ENCODE measurements at regions not wholly inside any gene's neighbourhood (a gene's known extent, or its start where the extent isn't known, plus 50 kb on each side); places are given as distances from the start of the nearest gene placed in this dataset.
"Not testable (repeated sequence)": the region's sequence is repeated elsewhere in the genome, so short reads cannot be mapped to it uniquely, and the experiment has no call there.

GRCh38 chr1:95742591-95743089, 508.6 kb downstream of the RWDD3 start:
- in situ Hi-C loops (cut with HindIII; ENCODE audit: low sequenced_read_pairs) = no loop called here

GRCh38 chr1:95744731-95745130, 510.7 kb downstream of the RWDD3 start:
- in situ Hi-C loops (cut with HindIII; ENCODE audit: low sequenced_read_pairs) = no loop called here

- in situ Hi-C loops (cut with HindIII; ENCODE audit: low sequenced_read_pairs) = no loop called here
These were observed 518.7 kb downstream of the RWDD3 start for GRCh38 chr1:95752515-95753381.

GRCh38 chr1:95753382-95754016, 519.5 kb downstream of the RWDD3 start:
- in situ Hi-C loops (cut with HindIII; ENCODE audit: low sequenced_read_pairs) = no loop called here

- in situ Hi-C loops (cut with HindIII; ENCODE audit: low sequenced_read_pairs) = no loop called here
These were observed 520.4 kb downstream of the RWDD3 start for GRCh38 chr1:95754412-95754811.

- in situ Hi-C loops (cut with HindIII; ENCODE audit: low sequenced_read_pairs) = no loop called here
These were observed 532.0 kb downstream of the RWDD3 start for GRCh38 chr1:95766036-95766435.

GRCh38 chr1:95770581-95770980, 536.6 kb downstream of the RWDD3 start:
- in situ Hi-C loops (cut with HindIII; ENCODE audit: low sequenced_read_pairs) = no loop called here

- in situ Hi-C loops (cut with HindIII; ENCODE audit: low sequenced_read_pairs) = no loop called here
These were observed 544.2 kb downstream of the RWDD3 start for GRCh38 chr1:95778217-95778616.

- in situ Hi-C loops (cut with HindIII; ENCODE audit: low sequenced_read_pairs) = no loop called here
These were observed 546.8 kb downstream of the RWDD3 start for GRCh38 chr1:95780836-95781235.

- in situ Hi-C loops (cut with HindIII; ENCODE audit: low sequenced_read_pairs) = no loop called here
These were observed 556.1 kb downstream of the RWDD3 start for GRCh38 chr1:95790136-95790535.

GRCh38 chr1:95793893-95794292, 559.9 kb downstream of the RWDD3 start:
- in situ Hi-C loops (cut with HindIII; ENCODE audit: low sequenced_read_pairs) = no loop called here

GRCh38 chr1:95797761-95798160, 563.8 kb downstream of the RWDD3 start:
- in situ Hi-C loops (cut with HindIII; ENCODE audit: low sequenced_read_pairs) = not testable (repeated sequence)

- in situ Hi-C loops (cut with HindIII; ENCODE audit: low sequenced_read_pairs) = no loop called here
These were observed 572.2 kb downstream of the RWDD3 start for GRCh38 chr1:95806171-95806570.

GRCh38 chr1:95809391-95809790, 575.4 kb downstream of the RWDD3 start:
- in situ Hi-C loops (cut with HindIII; ENCODE audit: low sequenced_read_pairs) = no loop called here

- in situ Hi-C loops (cut with HindIII; ENCODE audit: low sequenced_read_pairs) = no loop called here
These were observed 581.5 kb downstream of the RWDD3 start for GRCh38 chr1:95815511-95815910.

GRCh38 chr1:95829556-95829955, 595.5 kb downstream of the RWDD3 start:
- in situ Hi-C loops (cut with HindIII; ENCODE audit: low sequenced_read_pairs) = no loop called here

GRCh38 chr1:95832370-95832769, 598.4 kb downstream of the RWDD3 start:
- in situ Hi-C loops (cut with HindIII; ENCODE audit: low sequenced_read_pairs) = no loop called here

GRCh38 chr1:95849439-95849838, 615.4 kb downstream of the RWDD3 start:
- in situ Hi-C loops (cut with HindIII; ENCODE audit: low sequenced_read_pairs) = no loop called here

- in situ Hi-C loops (cut with HindIII; ENCODE audit: low sequenced_read_pairs) = no loop called here
These were observed 616.2 kb downstream of the RWDD3 start for GRCh38 chr1:95850165-95850649.

GRCh38 chr1:95850763-95851162, 616.8 kb downstream of the RWDD3 start:
- in situ Hi-C loops (cut with HindIII; ENCODE audit: low sequenced_read_pairs) = no loop called here

- in situ Hi-C loops (cut with HindIII; ENCODE audit: low sequenced_read_pairs) = no loop called here
These were observed 618.6 kb downstream of the RWDD3 start for GRCh38 chr1:95852483-95853070.

- in situ Hi-C loops (cut with HindIII; ENCODE audit: low sequenced_read_pairs) = no loop called here
These were observed 620.4 kb downstream of the RWDD3 start for GRCh38 chr1:95854457-95854856.
